Suprapubic skin (tissue), 4 donors: ENCODE measurements at regions not wholly inside any gene's neighbourhood (a gene's known extent, or its start where the extent isn't known, plus 50 kb on each side); places are given as distances from the start of the nearest gene placed in this dataset.

Experiments used
- DNase-seq, 2 donors: peaks; one replicate each; pipeline ENCODE4 v3.0.0-alpha.2; 2019; ENCODE audit warnings: low spot score in 2 of 2
- H3K27ac ChIP-seq: fragments of 200-600 bp; sonication (generic); one replicate; pipeline ENCODE4 v1.5.1; 2019
- H3K27me3 ChIP-seq: fragments of 200-600 bp; sonication (generic); one replicate; pipeline ENCODE4 v1.5.1; 2019
- H3K36me3 ChIP-seq: fragments of 200-600 bp; sonication (generic); one replicate; pipeline ENCODE4 v1.5.1; 2019
- H3K4me1 ChIP-seq: fragments of 200-600 bp; sonication (generic); one replicate; pipeline ENCODE4 v1.5.1; 2019
- H3K4me3 ChIP-seq: fragments of 200-600 bp; sonication (generic); one replicate; pipeline ENCODE4 v1.5.1; 2019; ENCODE audit warnings: mild to moderate bottlenecking
- H3K9me3 ChIP-seq: fragments of 200-600 bp; sonication (generic); one replicate; pipeline ENCODE4 v1.5.1; 2019
- EP300 ChIP-seq: sonication (generic); formaldehyde crosslinking; IDR thresholded peaks from one replicate; pipeline ENCODE4 v1.6.1; 2017; ENCODE audit warnings: antibody characterized with exemption
- POLR2A ChIP-seq, 2 donors: fragments of 450-650 bp; IDR thresholded peaks; one replicate each; pipeline ENCODE4 v1.6.1; 2017; ENCODE audit warnings: antibody characterized with exemption in 2 of 2, mild to moderate bottlenecking in 2 of 2, moderate library complexity in 2 of 2
- POLR2AphosphoS5 ChIP-seq, 3 donors: sonication (generic); formaldehyde crosslinking; IDR thresholded peaks; one replicate each; pipeline ENCODE4 v1.6.1; 2017; ENCODE audit warnings: antibody characterized with exemption in 3 of 3
- WGBS: methylation state at CpG from one replicate; pipeline ENCODE4 v1.1.5; 2018; 5-methylcytosine and 5-hydroxymethylcytosine counted together
- TF ChIP-seq, protein P1 (sequence below), 2 donors: fragments of 200-600 bp in 1 of 2; fragments of 450-650 bp in 1 of 2; sonication (generic) in 1 of 2; IDR thresholded peaks; one replicate each; pipeline ENCODE4 v1.5.1; 2016 to 2019; ENCODE audit warnings: antibody characterized with exemption in 2 of 2, mild to moderate bottlenecking in 1 of 2, moderate library complexity in 1 of 2

DNA sequence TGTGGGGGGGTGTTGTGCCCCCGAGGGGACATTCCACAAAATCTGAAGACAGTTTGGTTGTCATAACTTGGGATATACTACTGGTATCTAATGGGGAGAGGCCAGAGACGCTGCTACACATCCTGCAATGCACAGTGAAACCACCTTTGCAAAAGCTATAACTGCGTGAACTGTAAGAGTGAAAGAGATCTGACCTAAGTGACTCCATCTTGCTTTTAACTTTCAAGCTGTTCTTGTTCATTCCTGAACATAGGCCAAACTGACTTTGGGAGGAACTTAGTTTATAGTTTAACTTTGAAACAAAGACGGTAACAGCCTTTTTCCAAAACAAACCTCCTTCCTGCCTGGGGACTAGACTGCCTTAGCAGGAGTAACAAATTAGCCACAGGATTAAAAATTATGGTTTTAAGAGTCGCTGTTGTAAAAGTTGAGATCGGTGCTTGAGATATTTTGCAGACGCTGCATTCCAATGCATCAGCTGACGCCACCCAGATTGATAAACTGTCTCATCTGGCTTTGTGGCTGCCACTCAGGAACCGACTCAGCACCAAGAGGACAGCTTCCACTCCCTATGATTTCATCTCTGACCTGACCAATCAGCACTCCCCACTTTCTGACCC, 70.9 kb downstream of the ATXN3L start:
- Histone ChIP-seq H3K4me1 (no peaks in the 10 kb centered on the region), H3K4me3 (no peak overlapping the region), H3K27me3 (no peaks in the 10 kb centered on the region), H3K27ac (peak overlapping the region; percentile 38), H3K9me3 (no peaks in the 10 kb centered on the region), H3K36me3 (no peaks in the 10 kb centered on the region)
- no peak for DNase-seq
- WGBS, result 47% methylated on average over 9 of the region's 9 CpGs
- TF ChIP-seq, protein P1, sequence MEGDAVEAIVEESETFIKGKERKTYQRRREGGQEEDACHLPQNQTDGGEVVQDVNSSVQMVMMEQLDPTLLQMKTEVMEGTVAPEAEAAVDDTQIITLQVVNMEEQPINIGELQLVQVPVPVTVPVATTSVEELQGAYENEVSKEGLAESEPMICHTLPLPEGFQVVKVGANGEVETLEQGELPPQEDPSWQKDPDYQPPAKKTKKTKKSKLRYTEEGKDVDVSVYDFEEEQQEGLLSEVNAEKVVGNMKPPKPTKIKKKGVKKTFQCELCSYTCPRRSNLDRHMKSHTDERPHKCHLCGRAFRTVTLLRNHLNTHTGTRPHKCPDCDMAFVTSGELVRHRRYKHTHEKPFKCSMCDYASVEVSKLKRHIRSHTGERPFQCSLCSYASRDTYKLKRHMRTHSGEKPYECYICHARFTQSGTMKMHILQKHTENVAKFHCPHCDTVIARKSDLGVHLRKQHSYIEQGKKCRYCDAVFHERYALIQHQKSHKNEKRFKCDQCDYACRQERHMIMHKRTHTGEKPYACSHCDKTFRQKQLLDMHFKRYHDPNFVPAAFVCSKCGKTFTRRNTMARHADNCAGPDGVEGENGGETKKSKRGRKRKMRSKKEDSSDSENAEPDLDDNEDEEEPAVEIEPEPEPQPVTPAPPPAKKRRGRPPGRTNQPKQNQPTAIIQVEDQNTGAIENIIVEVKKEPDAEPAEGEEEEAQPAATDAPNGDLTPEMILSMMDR (IDR thresholded peaks at IDR 0.05), result no peak
- TF ChIP-seq EP300 (no peak), POLR2A (IDR thresholded peaks at IDR 0.05) (no peak), POLR2AphosphoS5 (IDR thresholded peaks at IDR 0.05) (no peak)

DNA sequence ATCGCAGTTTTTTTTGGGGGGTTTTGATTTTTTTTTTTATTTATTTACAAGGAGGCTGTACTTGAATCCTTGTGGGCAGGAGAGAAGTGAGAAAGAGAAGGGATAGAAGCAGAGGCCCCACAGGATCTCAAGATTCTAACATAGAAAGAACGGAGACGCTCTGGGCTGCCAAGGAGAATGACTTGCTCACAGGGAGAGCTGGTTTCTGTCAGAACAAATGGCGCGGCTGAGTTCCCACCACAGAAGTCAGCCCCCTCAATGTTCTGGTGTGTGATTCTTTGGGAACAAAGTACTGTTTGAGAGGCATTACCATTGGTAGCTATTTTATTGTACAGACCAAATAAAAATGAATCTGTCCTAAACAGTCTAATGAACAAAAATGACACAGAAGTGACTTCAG, 80.6 kb downstream of the ATXN3L start:
- 72% methylated on average over 5 of the region's 5 CpGs for WGBS
- TF ChIP-seq POLR2A (IDR thresholded peaks at IDR 0.05) (no peak), POLR2AphosphoS5 (IDR thresholded peaks at IDR 0.05) (no peak), EP300 (no peak)
- TF ChIP-seq, protein P1 (IDR thresholded peaks at IDR 0.05), result no peak
- Histone ChIP-seq H3K36me3 (no peaks in the 10 kb centered on the region), H3K9me3 (no peaks in the 10 kb centered on the region), H3K4me1 (no peaks in the 10 kb centered on the region), H3K4me3 (no peak overlapping the region), H3K27ac (no peak overlapping the region), H3K27me3 (no peaks in the 10 kb centered on the region)
- DNase-seq, result no peak

DNA sequence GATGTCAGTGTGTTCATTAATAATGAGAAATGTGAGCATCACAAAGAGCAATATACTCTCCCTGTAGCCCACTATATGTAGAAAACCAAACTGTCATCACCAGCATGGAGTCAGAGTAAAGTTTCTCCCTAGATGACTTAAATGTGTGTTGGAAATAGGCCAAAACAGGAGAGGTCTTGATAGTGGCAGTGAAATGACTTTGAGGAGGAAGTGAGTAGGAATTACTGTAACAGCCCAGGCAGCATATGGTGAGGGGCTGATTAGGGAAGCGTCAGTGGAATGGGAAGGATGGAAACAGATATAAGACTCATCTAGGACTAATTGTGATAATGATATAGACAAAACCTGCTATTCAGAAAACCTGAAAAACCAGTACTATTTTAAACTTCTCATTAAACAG, 83.9 kb downstream of the ATXN3L start:
- no peak overlapping the region for H3K4me3 ChIP-seq
- no peaks in the 10 kb centered on the region for H3K4me1 ChIP-seq
- no peaks in the 10 kb centered on the region for H3K36me3 ChIP-seq
- H3K27ac ChIP-seq, result no peak overlapping the region
- no peak for TF ChIP-seq POLR2A (IDR thresholded peaks at IDR 0.05)
- TF ChIP-seq POLR2AphosphoS5 (IDR thresholded peaks at IDR 0.05), result no peak
- TF ChIP-seq, protein P1 (IDR thresholded peaks at IDR 0.05), result no peak
- no peak for TF ChIP-seq EP300
- H3K27me3 ChIP-seq, result no peaks in the 10 kb centered on the region
- no peaks in the 10 kb centered on the region for H3K9me3 ChIP-seq
- WGBS, result 68% methylated on average over 1 of the region's 1 CpG
- DNase-seq, result no peak

DNA sequence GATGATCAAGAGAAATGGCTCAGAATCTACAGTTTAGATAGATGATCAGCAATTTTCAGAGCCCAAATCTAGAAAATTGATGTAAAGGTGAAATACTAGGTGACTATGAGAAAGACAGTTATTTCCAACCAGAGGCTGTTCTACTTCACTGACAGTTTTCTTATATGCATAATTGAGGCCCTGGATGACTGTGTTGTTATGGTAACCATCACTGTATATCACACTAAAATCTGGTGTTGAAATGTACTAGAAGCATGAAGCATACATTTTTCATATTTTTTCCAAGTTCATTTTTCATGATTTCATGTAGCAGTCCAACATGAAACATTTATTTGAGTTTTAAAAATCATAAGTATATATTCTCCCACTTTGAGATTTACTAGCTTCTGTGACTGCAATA, 87.4 kb downstream of the ATXN3L start:
- TF ChIP-seq POLR2AphosphoS5 (IDR thresholded peaks at IDR 0.05) (no peak), POLR2A (IDR thresholded peaks at IDR 0.05) (no peak), EP300 (no peak)
- TF ChIP-seq, protein P1 (IDR thresholded peaks at IDR 0.05), result no peak
- DNase-seq, result no peak
- no peaks in the 10 kb centered on the region for H3K4me1 ChIP-seq
- no peaks in the 10 kb centered on the region for H3K27me3 ChIP-seq
- H3K9me3 ChIP-seq, result no peaks in the 10 kb centered on the region
- H3K27ac ChIP-seq, result no peak overlapping the region
- H3K36me3 ChIP-seq, result no peaks in the 10 kb centered on the region
- no peak overlapping the region for H3K4me3 ChIP-seq

DNA sequence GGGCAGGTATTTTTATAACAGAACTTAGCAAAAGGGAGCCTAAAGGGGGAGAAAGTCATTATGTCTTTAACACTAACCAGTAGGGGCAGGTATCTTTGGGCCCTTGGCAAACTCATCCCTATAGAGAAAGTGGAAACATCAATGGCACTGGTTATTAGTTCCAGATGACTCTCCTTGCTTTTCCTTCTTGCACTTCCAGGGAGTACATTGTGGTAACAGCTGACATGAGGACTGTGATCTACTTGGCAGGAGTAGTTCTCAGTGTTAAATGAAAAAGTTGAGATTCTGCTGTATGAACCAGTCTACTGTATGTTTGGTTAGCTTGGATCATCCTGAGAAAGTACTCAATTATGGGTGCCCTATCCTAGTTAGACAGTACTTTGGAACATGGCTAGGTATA, 93.6 kb downstream of the ATXN3L start:
- H3K27ac ChIP-seq, result no peak overlapping the region
- no peaks in the 10 kb centered on the region for H3K27me3 ChIP-seq
- H3K9me3 ChIP-seq, result no peaks in the 10 kb centered on the region
- H3K4me3 ChIP-seq, result no peak overlapping the region
- no peaks in the 10 kb centered on the region for H3K36me3 ChIP-seq
- TF ChIP-seq, protein P1 (IDR thresholded peaks at IDR 0.05), result no peak
- TF ChIP-seq EP300, result no peak
- no peak for TF ChIP-seq POLR2A (IDR thresholded peaks at IDR 0.05)
- TF ChIP-seq POLR2AphosphoS5 (IDR thresholded peaks at IDR 0.05), result no peak
- no peak for DNase-seq
- no peaks in the 10 kb centered on the region for H3K4me1 ChIP-seq
